Vagina (tissue), 2 donors: ENCODE measurements at regions not wholly inside any gene's neighbourhood (a gene's known extent, or its start where the extent isn't known, plus 50 kb on each side); places are given as distances from the start of the nearest gene placed in this dataset.

Source experiments
- DNase-seq, 2 donors: peaks; one replicate each; pipeline ENCODE4 v3.0.0-alpha.2; 2017; ENCODE audit errors: extremely low spot score in 2 of 2
- H3K27ac ChIP-seq: fragments of 200-600 bp; sonication (generic); one replicate; pipeline ENCODE4 v1.5.1; 2019
- H3K27me3 ChIP-seq: fragments of 200-600 bp; sonication (generic); one replicate; pipeline ENCODE4 v1.5.1; 2019
- H3K36me3 ChIP-seq, 2 donors: fragments of 200-600 bp; sonication (generic); one replicate each; pipeline ENCODE4 v1.5.1; 2017 to 2019
- H3K4me1 ChIP-seq: fragments of 200-600 bp; sonication (generic); one replicate; pipeline ENCODE4 v1.5.1; 2019
- H3K4me3 ChIP-seq, 2 donors: fragments of 200-600 bp; sonication (generic); 1 replicate in 1 of 2; 2 replicates in 1 of 2; pipeline ENCODE4 v1.5.1; 2016 to 2019
- H3K9me3 ChIP-seq: fragments of 200-600 bp; sonication (generic); one replicate; pipeline ENCODE4 v1.5.1; 2019
- POLR2A ChIP-seq, 2 donors: fragments of 450-650 bp; IDR thresholded peaks; one replicate each; pipeline ENCODE4 v1.6.1; 2017; ENCODE audit warnings: antibody characterized with exemption in 2 of 2, mild to moderate bottlenecking in 2 of 2, moderate library complexity in 2 of 2
- POLR2AphosphoS5 ChIP-seq, 2 donors: sonication (generic); formaldehyde crosslinking; IDR thresholded peaks; one replicate each; pipeline ENCODE4 v1.9.0; 2017; ENCODE audit warnings: antibody characterized with exemption in 2 of 2, mild to moderate bottlenecking in 2 of 2, low read depth in 1 of 2; ENCODE audit not compliant: insufficient read depth in 1 of 2
- intact Hi-C: fragments of 100-400 bp; cut with DNase I; formaldehyde crosslinking; loops from one replicate; pipeline ENCODE4 v1.15.1; 2023
- TF ChIP-seq, protein P1 (sequence below), 3 experiments: fragments of 450-650 bp in 2 of 3; fragments of 200-600 bp in 1 of 3; sonication (generic) in 1 of 3; IDR thresholded peaks; one replicate each; pipeline ENCODE4 v1.5.1; 2017 to 2019; ENCODE audit warnings: antibody characterized with exemption in 3 of 3, mild to moderate bottlenecking in 2 of 3, moderate library complexity in 2 of 3

DNA sequence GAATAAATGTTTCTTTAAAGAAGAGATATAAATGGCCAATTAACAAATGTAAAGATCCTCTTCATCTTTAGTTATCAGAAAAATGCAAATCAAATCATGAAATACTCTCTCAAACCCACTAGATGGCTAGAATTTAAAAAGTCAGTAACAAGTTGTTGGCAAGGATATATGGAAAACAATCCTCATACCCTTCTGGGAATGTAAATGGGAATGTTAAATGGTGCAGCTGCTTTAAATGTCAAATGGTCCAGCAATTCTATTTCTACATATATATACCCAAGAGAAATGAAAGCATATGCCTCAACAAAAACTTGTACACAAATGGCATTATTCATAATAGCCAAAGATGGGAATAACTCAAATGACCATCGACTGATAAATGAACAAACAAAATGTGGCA, 283.5 kb downstream of the RWDD3 start:
- TF ChIP-seq POLR2AphosphoS5 (IDR thresholded peaks at IDR 0.05; ENCODE audit: insufficient read depth in 1 of 2, low read depth in 1 of 2), result no peak
- TF ChIP-seq, protein P1, sequence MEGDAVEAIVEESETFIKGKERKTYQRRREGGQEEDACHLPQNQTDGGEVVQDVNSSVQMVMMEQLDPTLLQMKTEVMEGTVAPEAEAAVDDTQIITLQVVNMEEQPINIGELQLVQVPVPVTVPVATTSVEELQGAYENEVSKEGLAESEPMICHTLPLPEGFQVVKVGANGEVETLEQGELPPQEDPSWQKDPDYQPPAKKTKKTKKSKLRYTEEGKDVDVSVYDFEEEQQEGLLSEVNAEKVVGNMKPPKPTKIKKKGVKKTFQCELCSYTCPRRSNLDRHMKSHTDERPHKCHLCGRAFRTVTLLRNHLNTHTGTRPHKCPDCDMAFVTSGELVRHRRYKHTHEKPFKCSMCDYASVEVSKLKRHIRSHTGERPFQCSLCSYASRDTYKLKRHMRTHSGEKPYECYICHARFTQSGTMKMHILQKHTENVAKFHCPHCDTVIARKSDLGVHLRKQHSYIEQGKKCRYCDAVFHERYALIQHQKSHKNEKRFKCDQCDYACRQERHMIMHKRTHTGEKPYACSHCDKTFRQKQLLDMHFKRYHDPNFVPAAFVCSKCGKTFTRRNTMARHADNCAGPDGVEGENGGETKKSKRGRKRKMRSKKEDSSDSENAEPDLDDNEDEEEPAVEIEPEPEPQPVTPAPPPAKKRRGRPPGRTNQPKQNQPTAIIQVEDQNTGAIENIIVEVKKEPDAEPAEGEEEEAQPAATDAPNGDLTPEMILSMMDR (IDR thresholded peaks at IDR 0.05), result no peak
- no peak for TF ChIP-seq POLR2A (IDR thresholded peaks at IDR 0.05)
- Histone ChIP-seq H3K4me3 (no peak overlapping the region), H3K4me1 (no peaks in the 10 kb centered on the region), H3K27me3 (no peaks in the 10 kb centered on the region), H3K9me3 (no peaks in the 10 kb centered on the region), H3K27ac (no peak overlapping the region), H3K36me3 (no peaks in the 10 kb centered on the region)
- intact Hi-C loops, result no loop called here
- no peak for DNase-seq

DNA sequence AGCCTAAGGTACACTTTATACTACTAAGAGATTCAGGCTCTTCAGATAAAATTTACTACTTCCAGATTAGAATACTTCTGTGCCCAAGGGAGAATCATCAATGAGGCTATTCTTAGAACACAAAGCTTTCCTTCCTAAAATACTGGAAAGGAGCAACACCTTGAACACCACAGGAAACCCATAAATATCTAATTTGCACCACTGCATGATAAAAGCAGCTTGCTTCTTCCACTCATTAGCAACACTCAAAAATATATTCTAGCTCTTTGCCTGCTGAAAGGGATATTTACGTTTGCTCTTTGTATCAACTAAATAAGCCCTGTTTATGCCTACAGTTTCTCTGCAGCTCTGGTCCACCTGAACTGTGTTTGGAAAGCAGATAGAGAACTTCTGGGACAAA, 284.3 kb downstream of the RWDD3 start:
- intact Hi-C loops, result no loop called here
- Histone ChIP-seq H3K36me3 (no peaks in the 10 kb centered on the region), H3K27me3 (no peaks in the 10 kb centered on the region), H3K4me3 (no peak overlapping the region), H3K9me3 (no peaks in the 10 kb centered on the region), H3K27ac (no peak overlapping the region), H3K4me1 (no peaks in the 10 kb centered on the region)
- DNase-seq, result no peak
- no peak for TF ChIP-seq POLR2A (IDR thresholded peaks at IDR 0.05)
- TF ChIP-seq, protein P1 (IDR thresholded peaks at IDR 0.05), result no peak
- no peak for TF ChIP-seq POLR2AphosphoS5 (IDR thresholded peaks at IDR 0.05; ENCODE audit: insufficient read depth in 1 of 2, low read depth in 1 of 2)

DNA sequence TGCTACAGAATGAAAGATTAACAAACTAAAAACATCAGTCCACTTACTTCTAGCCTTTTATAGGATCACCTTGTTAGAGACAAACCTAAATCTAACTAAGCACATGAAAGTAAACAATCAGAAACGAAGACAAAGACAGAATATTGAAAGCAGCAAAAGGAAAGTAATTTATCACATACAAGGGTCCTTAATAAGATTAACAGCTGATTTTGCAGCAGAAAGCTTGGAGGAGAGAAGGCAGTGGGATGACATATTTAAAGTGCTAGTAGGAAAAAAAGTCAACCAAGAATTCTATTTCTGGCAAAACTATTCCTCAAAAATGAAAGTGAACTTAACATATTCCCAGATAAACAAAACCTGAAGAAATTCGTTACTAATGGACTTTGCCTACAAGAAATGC, 286.4 kb downstream of the RWDD3 start:
- intact Hi-C loops, result no loop called here

GRCh38 chr1:95532335-95532734, 298.3 kb downstream of the RWDD3 start:
- no peak for DNase-seq
- TF ChIP-seq POLR2A (IDR thresholded peaks at IDR 0.05) (no peak), POLR2AphosphoS5 (IDR thresholded peaks at IDR 0.05; ENCODE audit: insufficient read depth in 1 of 2, low read depth in 1 of 2) (no peak)
- TF ChIP-seq, protein P1 (IDR thresholded peaks at IDR 0.05), result no peak
- intact Hi-C loops, result no loop called here
- Histone ChIP-seq H3K27me3 (no peaks in the 10 kb centered on the region), H3K9me3 (no peaks in the 10 kb centered on the region), H3K4me1 (no peaks in the 10 kb centered on the region), H3K36me3 (no peaks in the 10 kb centered on the region), H3K4me3 (no peak overlapping the region), H3K27ac (no peak overlapping the region)

More for the DNA sequence above, 286.4 kb downstream of the RWDD3 start:
- Histone ChIP-seq H3K4me1 (no peaks in the 10 kb centered on the region), H3K9me3 (no peaks in the 10 kb centered on the region), H3K27ac (no peak overlapping the region), H3K36me3 (no peaks in the 10 kb centered on the region), H3K27me3 (no peaks in the 10 kb centered on the region), H3K4me3 (no peak overlapping the region)
- TF ChIP-seq POLR2AphosphoS5 (IDR thresholded peaks at IDR 0.05; ENCODE audit: insufficient read depth in 1 of 2, low read depth in 1 of 2), result no peak
- TF ChIP-seq, protein P1 (IDR thresholded peaks at IDR 0.05), result no peak
- no peak for TF ChIP-seq POLR2A (IDR thresholded peaks at IDR 0.05)
- DNase-seq, result no peak

DNA sequence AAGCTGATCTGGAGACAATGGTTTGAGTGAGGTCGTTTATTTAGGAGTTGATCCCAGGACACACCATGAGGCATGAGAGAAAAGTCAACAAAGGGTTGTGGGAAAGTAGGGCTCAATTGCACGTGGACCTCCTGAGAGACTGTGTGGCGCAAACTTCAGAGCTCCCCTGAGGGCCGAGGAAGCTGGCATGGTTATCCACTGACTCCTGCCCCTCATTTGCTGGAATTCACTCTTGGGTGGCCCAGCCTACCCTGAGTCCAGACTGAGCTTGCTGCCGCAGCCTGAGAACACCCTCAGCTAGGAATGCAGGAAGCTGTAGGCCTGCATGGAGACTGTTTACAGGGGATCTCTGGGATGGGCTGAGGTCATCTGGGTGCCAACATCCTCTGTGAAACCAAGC, 301.0 kb downstream of the RWDD3 start:
- no peak for TF ChIP-seq POLR2A (IDR thresholded peaks at IDR 0.05)
- no peak for TF ChIP-seq POLR2AphosphoS5 (IDR thresholded peaks at IDR 0.05; ENCODE audit: insufficient read depth in 1 of 2, low read depth in 1 of 2)
- TF ChIP-seq, protein P1 (IDR thresholded peaks at IDR 0.05), result no peak
- Histone ChIP-seq H3K4me1 (no peaks in the 10 kb centered on the region), H3K36me3 (no peaks in the 10 kb centered on the region), H3K27me3 (no peaks in the 10 kb centered on the region), H3K9me3 (no peaks in the 10 kb centered on the region), H3K27ac (no peak overlapping the region), H3K4me3 (no peak overlapping the region)
- intact Hi-C loops, result no loop called here
- DNase-seq, result no peak
